Gastroesophageal sphincter (tissue), 3 donors: ENCODE measurements at regions not wholly inside any gene's neighbourhood (a gene's known extent, or its start where the extent isn't known, plus 50 kb on each side); places are given as distances from the start of the nearest gene placed in this dataset.

Experiments
- EP300 ChIP-seq: sonication (generic); formaldehyde crosslinking; IDR thresholded peaks from one replicate; pipeline ENCODE4 v1.6.1; 2017; ENCODE audit warnings: antibody characterized with exemption, mild to moderate bottlenecking
- POLR2A ChIP-seq, 2 donors: fragments of 450-650 bp; IDR thresholded peaks; one replicate each; pipeline ENCODE4 v1.6.1; 2017; ENCODE audit warnings: antibody characterized with exemption in 2 of 2, mild to moderate bottlenecking in 2 of 2, moderate library complexity in 1 of 2
- TF ChIP-seq, protein P1 (sequence below), 4 experiments: fragments of 200-600 bp in 2 of 4; fragments of 450-650 bp in 2 of 4; sonication (generic) in 1 of 4; IDR thresholded peaks; one replicate each; pipeline ENCODE4 v1.5.1; 2017 to 2019; ENCODE audit warnings: antibody characterized with exemption in 4 of 4, mild to moderate bottlenecking in 2 of 4, moderate library complexity in 2 of 4

GRCh38 chr6:78025502-78025901 lies 372.7 kb downstream of the MEI4 start:
- TF ChIP-seq, protein P1, sequence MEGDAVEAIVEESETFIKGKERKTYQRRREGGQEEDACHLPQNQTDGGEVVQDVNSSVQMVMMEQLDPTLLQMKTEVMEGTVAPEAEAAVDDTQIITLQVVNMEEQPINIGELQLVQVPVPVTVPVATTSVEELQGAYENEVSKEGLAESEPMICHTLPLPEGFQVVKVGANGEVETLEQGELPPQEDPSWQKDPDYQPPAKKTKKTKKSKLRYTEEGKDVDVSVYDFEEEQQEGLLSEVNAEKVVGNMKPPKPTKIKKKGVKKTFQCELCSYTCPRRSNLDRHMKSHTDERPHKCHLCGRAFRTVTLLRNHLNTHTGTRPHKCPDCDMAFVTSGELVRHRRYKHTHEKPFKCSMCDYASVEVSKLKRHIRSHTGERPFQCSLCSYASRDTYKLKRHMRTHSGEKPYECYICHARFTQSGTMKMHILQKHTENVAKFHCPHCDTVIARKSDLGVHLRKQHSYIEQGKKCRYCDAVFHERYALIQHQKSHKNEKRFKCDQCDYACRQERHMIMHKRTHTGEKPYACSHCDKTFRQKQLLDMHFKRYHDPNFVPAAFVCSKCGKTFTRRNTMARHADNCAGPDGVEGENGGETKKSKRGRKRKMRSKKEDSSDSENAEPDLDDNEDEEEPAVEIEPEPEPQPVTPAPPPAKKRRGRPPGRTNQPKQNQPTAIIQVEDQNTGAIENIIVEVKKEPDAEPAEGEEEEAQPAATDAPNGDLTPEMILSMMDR (IDR thresholded peaks at IDR 0.05): no peak
- no peak for TF ChIP-seq EP300
- TF ChIP-seq POLR2A (IDR thresholded peaks at IDR 0.05): no peak
